ENCODE measurements at regions not wholly inside any gene's neighbourhood (a gene's known extent, or its start where the extent isn't known, plus 50 kb on each side); places are given as distances from the start of the nearest gene placed in this dataset.

DNA sequence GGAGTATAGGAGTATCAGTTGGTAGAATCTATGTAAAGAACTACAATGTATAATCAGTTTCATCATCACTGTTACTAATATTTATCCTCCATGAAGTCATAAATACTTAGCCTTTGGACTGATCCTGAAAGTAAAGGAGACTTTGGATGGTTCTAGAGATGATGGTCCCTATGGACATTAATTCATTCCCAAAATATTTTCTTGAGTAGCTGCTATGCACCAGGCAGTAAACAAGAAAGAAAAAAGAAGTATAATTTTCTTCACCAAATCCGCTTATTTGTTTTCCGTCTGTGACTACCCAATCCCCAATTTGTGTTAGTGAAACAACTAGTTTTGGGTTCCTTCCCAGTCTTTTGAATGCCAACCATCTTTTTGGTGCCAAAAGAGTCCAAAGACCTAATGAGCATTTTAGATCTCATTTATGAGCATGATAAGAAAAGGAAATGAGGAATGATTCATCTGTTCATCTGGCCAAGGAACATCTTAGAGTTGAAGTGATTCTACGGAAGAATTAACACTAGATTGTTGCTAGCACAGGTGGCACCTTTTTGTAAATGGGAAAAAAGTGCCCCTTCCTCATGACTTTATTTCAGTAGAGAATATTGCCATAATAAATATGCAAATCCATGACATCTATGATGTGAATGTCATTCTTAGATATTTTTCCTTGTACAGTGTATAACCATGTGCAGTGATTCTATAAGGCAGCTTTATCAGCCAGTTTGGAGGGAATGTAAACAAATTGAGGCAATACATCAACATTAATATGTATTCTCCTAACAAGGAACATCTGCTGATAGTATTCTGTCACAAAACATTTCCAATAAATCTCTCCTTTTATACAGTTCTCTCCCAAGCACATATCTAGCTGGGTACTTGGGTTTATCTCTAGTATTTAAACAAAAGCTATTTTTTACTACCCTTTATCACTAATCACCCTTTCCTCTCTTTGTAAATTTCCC, 85.1 kb upstream of the CCDC91 start:
- DNase-seq, result no peak

DNA sequence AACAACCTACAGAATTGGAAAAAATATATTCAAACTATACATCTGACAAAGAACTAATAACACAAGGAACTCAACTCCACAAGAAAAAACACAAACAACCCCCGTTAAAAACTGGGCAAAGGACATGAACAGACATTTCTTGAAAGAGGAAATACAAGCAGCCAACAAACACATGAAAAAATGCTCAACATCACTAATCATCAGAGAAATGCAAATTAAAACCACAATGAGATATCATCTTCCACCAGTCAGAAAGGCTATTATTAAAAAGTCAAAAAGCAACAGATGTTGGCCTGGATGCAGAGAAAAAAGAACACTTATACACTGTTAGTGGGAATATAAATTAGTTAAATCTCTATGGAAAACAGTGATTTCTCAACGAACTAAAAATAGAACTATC, 82.6 kb upstream of the CCDC91 start:
- DNase-seq, result no peak

DNA sequence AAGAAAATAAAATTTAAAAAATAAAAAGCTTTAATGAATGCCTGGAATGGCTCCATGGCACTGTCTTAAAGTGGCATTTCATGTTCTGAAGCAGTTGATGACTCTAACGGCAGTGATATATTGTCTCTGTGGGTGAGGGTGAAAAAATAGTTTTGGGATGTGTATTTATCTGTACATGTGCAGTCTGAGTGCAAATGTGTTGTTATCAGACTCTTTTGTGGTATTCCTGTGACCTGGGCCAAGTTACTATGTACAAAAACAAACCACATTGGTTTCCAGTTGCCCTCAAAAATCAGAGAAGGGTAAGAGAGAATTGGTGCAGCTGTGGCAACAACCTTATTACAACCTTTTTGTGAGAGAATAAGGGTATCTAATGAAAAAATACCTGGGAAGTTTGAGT, 81.7 kb upstream of the CCDC91 start:
- DNase-seq, result no peak

DNA sequence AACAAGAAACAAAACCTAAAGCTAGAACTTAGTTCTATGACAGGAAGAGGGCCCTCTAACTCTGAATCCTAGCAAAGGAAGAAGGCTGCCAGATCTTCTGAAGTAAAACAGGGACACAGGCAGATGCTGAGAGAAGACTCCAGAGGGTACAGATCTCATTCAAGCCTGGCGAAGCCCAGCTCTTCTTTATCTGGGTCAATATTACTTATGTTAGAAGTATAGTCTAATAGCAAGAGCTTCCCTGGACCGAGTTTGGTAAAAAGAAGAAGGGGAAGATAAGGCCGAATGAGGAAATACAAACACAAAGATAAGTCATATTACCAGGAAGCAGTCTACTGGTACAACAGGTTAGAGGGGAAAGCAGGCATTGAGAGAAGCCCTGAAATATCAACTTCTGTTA, 79.9 kb upstream of the CCDC91 start:
- no peak for DNase-seq

DNA sequence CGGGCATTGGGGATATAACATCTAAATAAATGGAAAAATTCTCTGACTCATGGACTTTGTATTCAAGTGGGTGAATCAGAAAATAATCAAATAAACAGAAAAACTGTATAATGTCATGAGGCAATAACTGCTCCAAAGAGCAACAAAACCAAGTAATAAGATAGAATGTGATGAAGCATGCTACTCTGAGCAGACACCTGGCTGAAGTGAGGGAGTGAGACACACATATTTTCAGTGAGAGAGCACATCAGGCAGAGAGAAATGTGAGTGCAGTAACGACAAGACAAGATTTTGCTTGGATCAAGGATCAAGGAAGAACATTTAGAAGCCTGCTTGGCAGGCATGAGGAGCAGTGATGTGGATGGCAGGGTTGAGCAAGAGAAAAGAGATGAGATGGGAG, 75.8 kb upstream of the CCDC91 start:
- DNase-seq, result no peak

DNA sequence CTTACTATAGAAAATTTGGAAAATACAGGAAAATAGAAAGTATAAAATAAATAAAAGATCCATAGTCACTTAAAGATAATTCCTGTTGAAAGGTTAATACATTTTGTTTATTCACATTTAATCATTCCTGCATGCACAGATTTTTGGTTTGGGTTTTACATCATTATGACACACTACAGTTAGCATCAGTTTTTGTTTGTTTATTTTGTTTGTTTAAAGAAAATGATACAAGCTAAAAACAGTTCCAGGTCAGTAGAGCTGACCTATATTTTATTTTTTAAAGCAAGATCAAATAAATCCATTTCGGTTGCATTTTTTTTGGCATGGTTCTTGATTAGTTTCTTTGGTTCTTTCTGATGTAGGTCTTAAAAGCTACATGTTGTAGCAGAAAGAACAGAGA, 68.8 kb upstream of the CCDC91 start:
- no peak for DNase-seq

DNA sequence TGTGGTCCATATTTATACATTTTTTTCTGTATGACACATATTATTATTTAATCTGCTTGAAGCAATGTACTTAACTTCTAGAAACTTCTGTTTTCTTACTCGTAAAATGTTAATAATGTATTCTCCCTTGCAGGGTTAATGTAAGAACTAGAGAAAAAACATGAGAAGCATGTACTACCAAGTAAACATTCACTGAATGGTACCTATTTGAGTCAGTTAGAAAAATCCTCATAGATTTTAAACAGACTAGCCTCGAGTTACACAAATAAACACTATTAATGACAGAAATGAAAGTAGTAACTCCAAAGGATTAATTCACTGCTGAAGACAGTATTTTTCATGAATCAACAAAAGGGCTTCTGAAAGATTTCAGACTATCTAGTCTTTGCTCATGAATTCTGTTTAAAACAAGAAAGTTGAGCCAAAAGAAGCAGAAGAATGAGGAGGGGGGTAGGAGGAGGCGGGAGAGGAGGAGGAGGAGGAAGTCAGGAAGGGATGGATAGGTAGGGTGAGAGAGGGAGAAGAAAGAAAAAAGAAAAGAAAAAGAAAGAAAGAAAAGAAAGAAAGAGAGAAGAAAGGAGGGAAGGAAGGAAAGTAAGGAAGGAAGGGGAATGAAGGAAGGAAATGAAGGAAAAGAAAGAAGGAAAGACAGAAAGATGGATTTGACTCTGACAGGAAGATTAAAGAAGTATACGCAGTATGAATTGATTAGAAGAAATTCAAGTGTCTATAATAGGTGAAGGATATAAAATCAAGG, 68.2 kb upstream of the CCDC91 start:
- DNase-seq, result no peak

DNA sequence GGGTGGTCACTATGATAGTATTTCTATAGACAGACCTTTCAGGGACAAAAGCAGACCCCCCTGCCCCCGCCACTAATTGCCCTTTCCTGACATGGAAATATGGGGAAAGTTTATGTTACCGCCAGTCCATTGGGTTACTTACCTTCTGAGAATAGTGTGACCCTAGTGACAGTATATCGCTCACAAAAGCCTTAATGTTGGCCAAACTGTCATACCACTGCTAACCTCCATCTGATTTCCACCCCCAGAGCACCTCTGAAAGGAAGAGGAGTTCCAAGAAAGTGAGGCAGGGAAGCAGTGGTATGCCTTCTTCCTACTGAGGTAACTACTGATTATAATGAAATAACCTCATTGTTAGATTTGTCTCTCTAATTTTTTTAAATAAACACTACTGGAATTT, 67.5 kb upstream of the CCDC91 start:
- DNase-seq, result no peak

DNA sequence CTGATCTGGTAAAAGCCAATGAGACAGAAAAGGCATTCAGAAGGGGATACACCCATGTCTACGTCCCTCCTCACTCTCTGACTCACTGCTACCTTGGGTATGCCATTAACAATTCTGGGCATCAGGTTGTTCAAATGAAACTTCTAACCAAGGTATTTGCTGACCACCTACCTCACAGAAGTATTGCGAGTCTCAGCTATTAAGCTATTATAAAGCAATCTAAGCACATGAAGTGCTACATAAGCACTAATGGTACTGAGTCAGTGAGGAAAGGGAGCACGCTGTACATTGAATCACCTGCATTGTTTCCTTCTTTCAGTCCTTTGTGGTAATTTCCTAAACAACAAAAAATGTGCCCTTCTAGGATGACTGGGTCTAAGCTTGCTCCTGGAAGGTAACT, 62.8 kb upstream of the CCDC91 start:
- no peak for DNase-seq

DNA sequence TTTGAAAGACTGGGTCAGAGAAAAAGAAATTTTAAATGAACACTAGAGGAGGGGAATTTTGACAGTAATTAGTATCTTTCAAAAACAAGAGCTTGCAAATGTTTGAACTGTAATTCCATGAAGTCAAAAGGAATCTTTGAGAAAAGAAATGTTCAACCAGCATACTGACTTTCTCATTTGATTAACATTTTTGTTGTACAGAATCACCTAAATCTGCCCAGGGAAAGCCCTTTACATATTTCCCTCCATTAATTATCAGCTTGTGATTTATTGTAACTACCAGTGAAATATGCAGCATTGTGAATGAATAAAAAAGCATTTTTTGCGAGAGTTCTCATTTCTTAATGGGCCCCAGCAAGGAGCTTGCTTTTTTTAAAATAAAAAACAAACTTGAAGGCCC, 61.2 kb upstream of the CCDC91 start:
- no peak for DNase-seq

DNA sequence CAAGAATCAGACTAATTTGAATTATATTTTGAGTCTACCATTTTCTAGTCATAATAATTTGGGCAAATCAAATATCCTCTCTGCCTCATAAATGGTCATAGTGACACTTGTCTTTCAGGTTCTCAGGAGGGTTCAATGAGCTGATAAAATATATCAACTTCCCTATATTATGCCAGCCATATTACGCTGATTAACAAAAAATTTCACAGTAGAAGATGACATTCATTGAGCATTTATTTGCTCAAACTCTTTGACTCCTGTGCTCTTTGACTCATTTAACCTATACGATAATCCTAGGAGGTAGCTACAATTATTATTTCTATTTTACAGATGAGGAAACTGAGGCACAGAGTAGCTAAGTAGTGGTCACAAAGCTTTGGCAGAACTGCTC, 60.0 kb upstream of the CCDC91 start:
- DNase-seq, result no peak

DNA sequence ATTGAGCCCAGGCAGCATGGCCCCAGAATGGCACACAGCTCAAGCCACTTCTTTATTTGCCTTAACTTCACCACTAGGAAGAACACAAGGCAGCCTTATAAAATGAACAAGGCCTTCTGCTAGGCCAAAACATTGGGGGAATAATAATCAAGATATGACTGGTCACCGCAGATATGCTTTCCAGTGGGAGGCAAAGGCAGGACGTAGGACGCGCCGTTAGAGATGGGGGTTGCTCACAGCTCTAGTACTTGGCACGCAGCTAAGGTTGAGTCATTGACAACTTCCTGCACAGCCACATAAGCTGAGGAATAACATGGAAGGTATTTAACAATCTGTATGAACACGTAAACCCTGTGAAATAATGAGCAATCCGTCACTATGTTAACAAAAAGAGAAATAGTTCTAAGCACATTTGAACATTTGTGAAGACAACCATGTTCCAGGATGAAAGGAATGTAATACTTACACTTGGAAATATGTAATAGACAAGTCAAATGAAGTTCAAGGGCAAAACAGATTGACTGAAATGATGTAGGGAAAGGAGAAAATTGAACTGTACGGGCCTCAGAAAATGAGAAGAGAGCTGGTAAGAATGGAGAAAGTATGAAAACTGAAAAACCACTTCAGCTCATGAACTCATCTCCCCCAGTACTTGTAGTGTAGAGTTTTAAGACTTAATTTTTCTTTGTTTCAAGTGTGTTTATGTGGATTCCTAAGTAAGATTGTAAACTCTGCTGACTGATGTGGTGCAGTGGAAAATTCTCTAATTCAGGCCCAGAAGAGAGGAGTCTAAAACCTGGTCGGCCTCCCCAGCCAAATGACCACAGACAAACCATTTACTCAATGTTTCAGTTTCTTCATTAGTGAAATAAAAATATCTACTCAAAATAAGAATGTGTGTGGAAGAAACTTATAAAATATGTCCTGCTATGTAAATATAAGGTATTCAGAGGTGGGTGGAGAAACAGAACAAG, 59.3 kb upstream of the CCDC91 start:
- no peak for DNase-seq

DNA sequence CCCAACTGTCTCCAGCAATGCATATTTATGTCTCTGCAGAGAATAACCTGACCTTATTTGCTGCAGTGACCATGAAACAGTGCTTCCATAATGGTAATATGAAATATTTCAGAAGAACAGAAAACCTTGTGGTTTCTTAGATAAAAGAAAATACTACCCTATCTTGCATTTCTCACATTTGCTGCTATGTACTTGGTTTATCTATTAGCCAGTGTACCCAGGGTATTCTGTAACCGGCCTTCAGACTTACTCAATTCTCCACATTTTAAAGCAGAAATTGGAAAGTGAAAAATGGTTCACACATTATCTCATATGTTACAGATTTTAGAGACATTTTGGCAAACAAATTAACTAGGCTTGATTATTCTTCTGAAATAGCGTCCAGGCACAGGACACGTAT, 57.9 kb upstream of the CCDC91 start:
- no peak for DNase-seq

DNA sequence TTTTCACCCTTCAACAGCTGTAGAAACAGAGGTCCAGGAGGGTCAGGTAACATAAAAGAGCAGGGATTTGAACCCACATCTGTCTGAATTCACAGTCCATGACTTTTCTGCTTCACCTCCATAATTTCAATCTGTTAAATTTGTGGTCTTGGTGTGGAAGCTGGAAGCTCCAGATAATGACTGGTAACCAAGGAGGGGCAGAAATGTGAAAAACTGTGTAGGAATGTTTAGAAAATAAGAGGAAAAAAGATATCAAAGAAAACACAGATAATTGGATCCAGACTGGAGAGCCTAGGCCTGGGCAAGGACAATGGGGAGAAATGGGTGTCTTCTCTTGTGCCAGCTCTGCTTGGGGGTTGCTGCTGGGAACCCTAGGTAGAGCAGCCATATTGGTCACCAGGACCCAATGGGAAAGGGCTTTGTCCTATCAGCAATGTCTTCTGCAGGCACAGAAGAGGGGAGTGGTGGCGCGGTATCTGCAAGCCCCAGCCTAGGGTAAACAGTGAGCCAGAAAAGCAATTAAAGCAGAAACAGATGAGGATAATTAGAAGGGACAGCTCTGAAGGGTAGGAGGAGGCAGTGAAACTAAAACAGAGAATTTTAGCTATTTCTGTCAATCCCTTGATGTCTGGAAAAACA, 54.3 kb upstream of the CCDC91 start:
- DNase-seq, result no peak

DNA sequence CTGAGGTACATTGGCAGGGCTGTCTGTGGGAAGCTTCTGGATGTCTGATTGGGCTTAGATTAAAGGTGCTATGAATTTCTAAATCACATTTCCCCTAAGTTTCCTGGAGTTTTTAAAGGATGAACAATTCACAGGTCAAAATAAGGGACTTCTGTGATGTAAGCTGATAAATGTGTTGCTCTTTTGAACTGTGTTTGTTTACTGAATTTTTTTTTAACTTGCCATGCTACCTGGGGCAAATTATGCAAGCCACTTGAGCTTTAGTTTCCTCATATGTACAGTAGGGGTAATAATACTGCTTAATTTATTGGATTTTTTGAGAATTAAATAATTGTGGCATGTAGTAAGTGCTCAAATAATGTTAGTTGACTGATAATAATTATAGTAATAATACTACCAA, 52.8 kb upstream of the CCDC91 start:
- DNase-seq, result no peak

DNA sequence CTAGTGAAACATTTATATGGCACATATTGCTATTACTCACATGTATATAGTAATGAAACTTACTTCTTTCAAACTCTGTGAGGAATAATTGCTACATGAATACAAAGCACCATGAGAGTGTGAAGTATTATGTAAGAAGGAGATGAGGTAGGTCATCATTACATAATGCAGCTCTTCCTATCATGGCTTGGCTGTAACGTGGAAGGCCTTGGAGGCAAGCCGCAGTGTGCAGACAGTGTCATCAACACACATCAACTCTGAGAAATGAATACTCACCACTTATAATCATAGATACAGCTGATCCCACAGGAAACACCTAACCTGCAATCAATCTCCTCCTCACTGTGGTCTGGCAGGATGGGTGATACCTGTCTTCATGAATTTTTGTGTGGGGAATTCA, 49.9 kb upstream of the CCDC91 start:
- DNase-seq, result no peak

Data from hypothalamus (tissue), 51 donors.